Activated naive CD8-positive, alpha-beta T cell treated with anti-CD3 and anti-CD28 coated beads, Interleukin-2, amount 50 U/mL, for 24 hours (primary cell): ENCODE measurements at regions not wholly inside any gene's neighbourhood (a gene's known extent, or its start where the extent isn't known, plus 50 kb on each side); places are given as distances from the start of the nearest gene placed in this dataset.
"Not testable (repeated sequence)": the region's sequence is repeated elsewhere in the genome, so short reads cannot be mapped to it uniquely, and the experiment has no call there.

Experiments used
- ATAC-seq: fragments of 150-1000 bp; cut with Tn5 transposase; one replicate; pipeline ENCODE4 v1.10.0; 2021
- DNase-seq: peaks from one replicate; pipeline ENCODE4 v3.0.0; 2021
- H3K27ac Mint-ChIP-seq: one replicate; pipeline ENCODE4 v1.8.0; 2021; ENCODE audit warnings: mild to moderate bottlenecking, mixed read lengths
- H3K27me3 Mint-ChIP-seq: one replicate; pipeline ENCODE4 v1.8.0; 2021; ENCODE audit warnings: mixed read lengths
- H3K36me3 Mint-ChIP-seq: one replicate; pipeline ENCODE4 v1.8.0; 2021; ENCODE audit warnings: low read depth, mixed read lengths
- H3K4me1 Mint-ChIP-seq: one replicate; pipeline ENCODE4 v1.8.0; 2021; ENCODE audit warnings: mixed read lengths
- H3K4me3 Mint-ChIP-seq: one replicate; pipeline ENCODE4 v1.8.0; 2021; ENCODE audit warnings: mild to moderate bottlenecking, moderate library complexity, mixed read lengths
- H3K9me3 Mint-ChIP-seq: one replicate; pipeline ENCODE4 v1.8.0; 2021; ENCODE audit warnings: mixed read lengths

DNA sequence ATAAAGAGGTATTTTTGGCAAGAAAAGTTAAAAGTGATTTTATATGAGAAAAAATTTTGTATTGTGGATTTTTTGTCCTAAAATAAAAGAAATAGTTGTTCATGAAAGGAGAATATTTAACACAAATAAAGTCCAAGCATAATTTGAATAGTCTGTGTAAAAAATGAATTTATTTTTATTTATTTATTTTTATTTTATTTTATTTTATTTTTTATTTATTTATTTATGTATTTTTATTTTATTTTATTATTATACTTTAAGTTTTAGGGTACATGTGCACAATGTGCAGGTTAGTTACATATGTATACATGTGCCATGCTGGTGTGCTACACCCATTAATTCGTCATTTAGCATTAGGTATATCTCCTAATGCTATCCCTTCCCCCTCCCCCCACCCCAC, 948.9 kb upstream of the ADGRB3 start:
- H3K4me1 Mint-ChIP-seq = not testable (repeated sequence)

DNA sequence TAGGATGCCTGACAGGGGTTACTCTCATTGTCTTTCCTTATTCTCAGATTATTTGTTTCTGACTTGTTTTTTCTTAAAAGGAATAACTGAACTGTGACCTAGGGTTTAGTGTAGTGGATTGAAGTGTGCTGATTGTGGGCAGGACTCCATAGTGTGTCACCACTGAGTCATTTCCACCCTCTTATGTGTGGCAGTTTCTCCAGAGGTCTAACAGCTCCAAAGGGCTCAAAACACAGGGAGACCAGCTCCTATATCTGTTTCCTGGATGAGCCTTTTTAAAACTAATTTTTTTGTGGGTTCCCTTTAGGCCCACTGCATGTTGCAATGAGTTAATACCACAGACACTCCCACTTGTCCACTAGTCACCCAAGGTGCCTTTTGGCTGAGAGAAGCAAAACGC, 951.1 kb upstream of the ADGRB3 start:
- DNase-seq (no peak), ATAC-seq (no peak)
- H3K4me1 Mint-ChIP-seq = no peaks in the 10 kb centered on the region
- no peaks in the 10 kb centered on the region for H3K36me3 Mint-ChIP-seq
- no peak overlapping the region for H3K4me3 Mint-ChIP-seq
- H3K27ac Mint-ChIP-seq = no peak overlapping the region
- H3K9me3 Mint-ChIP-seq = peaks cover 2% of the 10 kb centered on the region
- H3K27me3 Mint-ChIP-seq = no peaks in the 10 kb centered on the region

More for the DNA sequence above, 948.9 kb upstream of the ADGRB3 start:
- not testable (repeated sequence) for DNase-seq, H3K27ac Mint-ChIP-seq, ATAC-seq, H3K27me3 Mint-ChIP-seq, H3K36me3 Mint-ChIP-seq, H3K9me3 Mint-ChIP-seq, H3K4me3 Mint-ChIP-seq

DNA sequence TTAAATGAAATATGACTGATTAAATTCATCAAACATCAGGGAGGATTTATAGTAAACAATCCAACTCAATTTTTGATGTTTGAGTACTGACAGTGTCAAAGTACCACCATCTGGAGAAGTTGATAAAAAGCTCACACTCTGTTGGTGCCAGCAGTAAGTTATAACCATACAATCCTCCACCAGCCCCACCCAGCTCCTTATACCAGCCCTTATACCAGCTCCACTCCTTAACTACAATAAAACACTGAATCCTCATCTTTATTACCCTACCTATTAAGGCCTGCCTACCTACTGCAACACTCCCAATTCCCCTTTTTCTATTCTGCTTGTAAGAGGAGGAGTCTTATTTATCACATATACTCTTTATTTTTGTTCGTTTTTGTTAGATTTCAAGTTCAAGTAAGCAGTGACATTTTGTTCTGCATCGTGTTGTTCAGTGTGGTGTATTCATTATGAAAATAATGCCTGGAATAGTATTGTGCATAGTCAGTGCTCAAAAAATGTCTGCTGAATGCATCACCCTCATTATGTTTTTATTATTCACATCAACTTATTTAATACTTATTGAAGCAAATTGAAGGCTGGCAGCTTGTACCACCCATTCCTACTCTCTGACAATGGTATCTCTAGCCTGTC, 954.7 kb upstream of the ADGRB3 start:
- no peak overlapping the region for H3K27ac Mint-ChIP-seq
- no peak overlapping the region for H3K4me3 Mint-ChIP-seq
- ATAC-seq = no peak

DNA sequence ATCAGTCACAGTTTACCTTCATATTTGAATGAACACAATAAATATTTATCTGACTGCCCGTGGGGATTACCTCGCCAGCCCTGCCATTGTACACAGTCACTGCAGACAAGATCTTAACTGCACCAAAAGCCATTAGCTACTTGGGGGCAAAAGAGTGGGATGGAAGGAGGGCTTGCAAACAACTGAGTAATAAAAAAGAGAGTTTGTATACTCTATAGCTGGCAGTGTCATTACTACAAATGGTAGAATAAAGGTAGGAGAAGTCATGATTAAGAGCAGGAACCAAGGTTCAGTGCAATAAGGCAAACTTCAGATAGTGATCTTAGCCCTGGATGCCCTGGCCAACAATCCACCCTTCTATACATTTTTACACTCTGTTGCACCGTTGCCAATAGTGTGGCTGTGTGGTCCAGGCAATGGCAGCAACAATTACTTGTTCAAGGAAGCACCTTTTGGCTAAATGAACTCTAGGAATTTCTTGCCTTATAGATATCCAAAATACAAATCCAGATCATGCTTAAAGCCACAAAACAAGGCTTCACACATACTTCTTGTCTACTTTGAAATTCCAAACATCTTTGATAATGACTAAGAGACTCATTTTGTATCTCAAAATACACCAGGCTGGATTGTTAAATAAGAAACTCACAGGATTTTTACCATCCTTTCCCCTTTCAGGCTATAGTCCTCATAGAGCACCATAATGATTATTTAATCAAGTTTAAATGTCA, 955.4 kb upstream of the ADGRB3 start:
- Mint-ChIP-seq H3K4me3 (no peak overlapping the region), H3K27me3 (no peaks in the 10 kb centered on the region), H3K9me3 (no peaks in the 10 kb centered on the region), H3K36me3 (no peaks in the 10 kb centered on the region), H3K4me1 (no peaks in the 10 kb centered on the region), H3K27ac (no peak overlapping the region)
- DNase-seq = no peak
- ATAC-seq = no peak

More for the DNA sequence above, 954.7 kb upstream of the ADGRB3 start:
- no peak for DNase-seq
- H3K4me1 Mint-ChIP-seq = no peaks in the 10 kb centered on the region
- no peaks in the 10 kb centered on the region for H3K36me3 Mint-ChIP-seq
- no peaks in the 10 kb centered on the region for H3K9me3 Mint-ChIP-seq
- H3K27me3 Mint-ChIP-seq = no peaks in the 10 kb centered on the region

DNA sequence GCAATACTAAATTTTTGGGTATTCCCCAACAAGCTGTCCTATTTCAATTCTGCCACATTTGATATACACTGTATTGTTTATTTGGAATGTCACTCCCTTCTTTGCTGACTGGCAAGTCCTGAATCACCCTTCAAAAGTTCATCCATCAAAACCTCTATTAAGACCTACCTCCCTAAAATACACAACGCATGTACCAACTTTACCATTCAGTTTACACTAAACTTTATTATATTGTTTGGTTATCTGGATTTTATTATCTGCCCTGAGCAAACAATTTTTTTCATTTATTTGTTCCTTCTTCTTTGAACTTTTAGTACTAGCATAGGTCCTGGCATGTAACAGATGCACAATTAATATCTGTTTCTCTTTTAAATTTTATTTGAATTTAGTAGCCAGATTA, 958.2 kb upstream of the ADGRB3 start:
- DNase-seq (no peak), ATAC-seq (no peak)
- peaks cover 5% of the 10 kb centered on the region for H3K9me3 Mint-ChIP-seq
- H3K36me3 Mint-ChIP-seq = no peaks in the 10 kb centered on the region
- no peaks in the 10 kb centered on the region for H3K4me1 Mint-ChIP-seq
- no peaks in the 10 kb centered on the region for H3K27me3 Mint-ChIP-seq
- H3K4me3 Mint-ChIP-seq = no peak overlapping the region
- no peak overlapping the region for H3K27ac Mint-ChIP-seq

DNA sequence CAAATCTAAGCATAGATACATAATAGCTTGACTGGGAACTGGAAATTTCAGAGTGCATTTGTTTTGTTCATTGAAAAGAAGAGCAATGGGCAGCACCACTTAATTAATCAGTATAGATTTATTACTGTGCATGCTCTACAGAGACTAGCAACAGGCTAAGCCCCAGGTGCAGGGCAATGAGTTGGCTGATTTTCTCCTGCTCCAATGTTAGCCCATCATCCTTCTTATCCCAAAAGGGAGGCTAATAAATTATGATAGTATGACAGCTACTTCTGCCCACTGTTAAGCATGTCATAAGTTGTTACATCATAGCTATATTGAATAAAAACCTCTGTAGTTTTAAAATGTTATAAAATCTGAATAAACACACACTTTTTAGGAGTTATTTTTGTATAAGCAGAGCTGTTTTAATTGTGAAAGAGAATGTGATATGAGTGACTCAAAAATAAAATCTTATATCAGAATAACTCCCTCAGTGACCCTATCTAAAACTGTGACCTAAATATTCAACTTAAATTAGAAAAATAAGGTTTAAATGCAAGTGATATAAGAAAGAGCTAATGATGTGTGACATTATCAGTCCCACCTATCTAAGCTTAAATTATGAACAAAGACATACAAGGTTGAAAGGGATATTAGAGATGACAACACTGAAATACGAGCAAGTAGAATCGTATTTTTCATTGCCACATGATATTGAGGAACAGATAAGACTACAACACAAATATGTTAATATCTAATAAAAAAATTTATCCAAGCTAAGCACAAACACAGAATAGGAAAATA, 967.3 kb upstream of the ADGRB3 start:
- H3K4me3 Mint-ChIP-seq = no peak overlapping the region
- H3K36me3 Mint-ChIP-seq = no peaks in the 10 kb centered on the region
- ATAC-seq = no peak

DNA sequence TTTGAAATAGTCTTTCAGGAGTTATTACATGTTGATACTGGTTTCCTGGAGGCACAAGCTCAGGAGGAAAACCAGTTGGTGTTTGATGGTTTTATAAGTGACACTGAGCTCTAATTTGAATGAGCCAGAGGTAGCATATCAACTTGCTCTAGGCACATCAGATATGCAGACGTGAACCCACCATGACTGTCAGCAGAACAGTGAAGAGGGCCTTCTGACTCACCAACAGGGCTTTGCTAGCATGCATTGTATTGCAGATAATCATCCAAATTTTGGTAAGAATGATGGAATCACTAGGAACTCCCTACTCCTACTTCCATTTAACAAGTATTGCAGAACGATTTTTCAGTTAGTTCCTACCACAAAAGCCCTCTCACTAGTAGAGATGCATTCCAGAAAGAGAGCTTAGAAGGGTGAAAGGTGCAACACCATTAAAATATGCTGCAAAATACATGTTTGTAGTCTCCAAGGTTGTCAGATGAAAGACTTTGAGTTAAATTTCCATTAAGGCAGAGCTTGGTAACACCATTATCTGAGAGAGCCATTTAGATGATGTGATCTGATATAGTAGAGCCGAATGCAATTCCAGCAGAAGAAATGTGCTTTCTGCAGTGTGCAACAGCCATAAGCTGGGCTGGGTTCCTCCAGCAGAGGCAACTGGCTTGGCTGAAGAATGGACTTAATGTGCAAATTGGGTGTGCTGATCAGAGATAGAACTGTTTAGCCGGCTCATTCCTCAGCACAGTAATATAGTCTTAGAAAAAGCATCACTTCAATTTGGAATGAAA, 968.7 kb upstream of the ADGRB3 start:
- Mint-ChIP-seq H3K27me3 (no peaks in the 10 kb centered on the region), H3K4me3 (no peak overlapping the region), H3K36me3 (no peaks in the 10 kb centered on the region), H3K9me3 (peaks cover 15% of the 10 kb centered on the region), H3K4me1 (no peaks in the 10 kb centered on the region), H3K27ac (no peak overlapping the region)
- DNase-seq (no peak), ATAC-seq (no peak)

More for the DNA sequence above, 967.3 kb upstream of the ADGRB3 start:
- Mint-ChIP-seq H3K9me3 (peaks cover 10% of the 10 kb centered on the region), H3K27ac (no peak overlapping the region), H3K27me3 (no peaks in the 10 kb centered on the region), H3K4me1 (no peaks in the 10 kb centered on the region)
- DNase-seq = no peak

DNA sequence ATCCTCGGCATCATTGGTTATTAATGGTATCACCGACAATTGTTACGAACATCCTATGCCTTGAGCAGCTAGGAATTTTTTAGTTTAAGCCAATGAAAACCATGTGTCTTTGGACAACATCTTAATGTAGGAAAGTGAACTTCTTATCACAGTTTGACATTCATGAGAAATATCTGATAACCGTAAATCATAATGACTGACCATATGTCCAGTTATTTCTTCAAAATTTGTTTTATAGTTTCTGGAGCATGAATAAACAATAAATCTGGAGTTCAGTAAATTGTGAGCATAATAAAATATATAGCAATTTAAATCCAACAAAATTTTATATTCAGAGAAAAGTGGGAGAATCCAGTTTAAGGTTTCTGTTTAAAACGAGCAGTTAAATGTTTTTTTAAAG, 970.1 kb upstream of the ADGRB3 start:
- H3K9me3 Mint-ChIP-seq = peaks cover 10% of the 10 kb centered on the region
- ATAC-seq = no peak

DNA sequence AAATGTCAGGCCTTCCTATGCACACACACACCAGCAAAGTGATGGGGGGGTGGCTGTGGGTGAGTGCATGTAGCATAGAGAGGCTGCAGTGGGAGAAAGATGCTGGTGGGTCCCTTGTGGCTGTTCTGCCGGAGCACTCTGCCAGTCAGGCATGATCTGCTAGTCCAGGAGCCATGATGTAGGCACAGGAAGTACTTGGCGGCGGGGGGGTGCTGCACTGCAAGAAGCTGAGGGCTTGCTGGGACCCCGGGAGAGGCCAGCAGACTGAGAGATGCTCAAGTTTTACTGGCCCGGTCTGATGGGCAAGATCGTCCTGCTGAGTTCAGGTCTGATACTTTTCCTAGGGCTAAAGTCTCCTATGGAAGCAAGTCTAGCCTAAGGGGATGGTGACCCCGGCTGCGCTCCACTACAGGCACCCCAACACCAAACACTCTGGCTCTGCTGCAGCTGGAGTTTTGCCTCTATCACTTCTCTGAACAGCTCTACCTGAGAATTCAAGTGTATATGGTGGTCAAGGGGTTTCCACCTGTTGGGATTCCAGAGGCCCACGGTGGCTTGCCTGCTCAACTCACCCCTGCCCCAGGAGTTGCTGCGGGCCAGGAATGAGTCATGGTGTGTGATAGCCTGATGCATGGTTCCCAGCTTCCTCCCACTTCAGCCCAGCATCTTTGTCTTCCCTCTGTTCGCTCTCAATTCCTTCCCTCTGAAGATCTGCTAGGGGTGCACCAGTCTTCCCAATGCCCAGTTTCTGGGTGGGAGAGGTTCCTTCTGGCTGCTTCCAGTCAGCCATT, 971.8 kb upstream of the ADGRB3 start:
- H3K4me3 Mint-ChIP-seq = no peak overlapping the region
- peaks cover 10% of the 10 kb centered on the region for H3K9me3 Mint-ChIP-seq
- H3K27me3 Mint-ChIP-seq = no peaks in the 10 kb centered on the region
- H3K27ac Mint-ChIP-seq = no peak overlapping the region
- no peaks in the 10 kb centered on the region for H3K4me1 Mint-ChIP-seq
- DNase-seq (no peak), ATAC-seq (no peak)
- H3K36me3 Mint-ChIP-seq = no peaks in the 10 kb centered on the region

More for the DNA sequence above, 970.1 kb upstream of the ADGRB3 start:
- H3K4me3 Mint-ChIP-seq = no peak overlapping the region
- no peaks in the 10 kb centered on the region for H3K4me1 Mint-ChIP-seq
- H3K36me3 Mint-ChIP-seq = no peaks in the 10 kb centered on the region
- DNase-seq = no peak
- no peaks in the 10 kb centered on the region for H3K27me3 Mint-ChIP-seq
- H3K27ac Mint-ChIP-seq = no peak overlapping the region

DNA sequence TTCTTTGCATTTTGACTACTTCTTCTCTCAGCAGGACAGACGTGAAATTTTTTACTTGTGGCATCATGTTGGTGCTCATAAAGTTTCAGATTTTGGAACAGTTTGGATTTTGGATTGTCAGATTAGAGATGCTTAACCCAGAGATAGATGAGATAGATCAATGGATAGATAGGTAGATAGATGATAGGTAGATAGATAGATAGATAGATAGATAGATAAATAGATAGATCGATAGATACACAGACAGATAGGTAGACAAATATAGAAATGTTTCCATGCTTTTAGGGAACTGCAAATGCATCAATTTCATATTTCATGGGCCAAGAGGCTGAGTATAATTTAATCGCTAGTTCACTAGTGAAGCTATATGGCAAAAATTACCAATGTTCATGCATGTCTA, 981.5 kb upstream of the ADGRB3 start:
- Mint-ChIP-seq H3K4me3 (no peak overlapping the region), H3K4me1 (no peaks in the 10 kb centered on the region), H3K27me3 (no peaks in the 10 kb centered on the region), H3K9me3 (no peaks in the 10 kb centered on the region), H3K36me3 (no peaks in the 10 kb centered on the region), H3K27ac (no peak overlapping the region)
- DNase-seq = no peak
- ATAC-seq = no peak

DNA sequence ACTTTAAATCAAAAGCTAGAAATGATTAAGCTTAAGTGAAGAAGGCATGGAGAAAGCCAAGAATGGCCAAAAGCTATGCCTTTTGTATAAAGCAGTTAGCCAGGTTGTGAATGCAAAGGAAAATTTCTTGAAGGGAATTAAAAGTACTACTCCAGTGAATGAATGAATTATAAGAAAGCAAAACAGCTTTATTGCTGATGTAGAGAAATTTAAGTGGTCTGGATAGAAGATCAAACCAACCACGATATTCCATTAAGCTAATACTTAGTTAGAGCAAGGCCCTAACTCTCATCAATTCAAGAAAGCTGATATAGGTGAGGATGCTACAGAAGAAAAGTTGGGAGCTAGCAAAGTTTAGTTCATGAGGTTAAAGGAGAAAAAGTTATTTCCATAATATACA, 988.5 kb upstream of the ADGRB3 start:
- ATAC-seq (no peak), DNase-seq (no peak)
- no peaks in the 10 kb centered on the region for H3K27me3 Mint-ChIP-seq
- no peak overlapping the region for H3K27ac Mint-ChIP-seq
- no peak overlapping the region for H3K4me3 Mint-ChIP-seq
- no peaks in the 10 kb centered on the region for H3K36me3 Mint-ChIP-seq
- H3K4me1 Mint-ChIP-seq = no peaks in the 10 kb centered on the region
- no peaks in the 10 kb centered on the region for H3K9me3 Mint-ChIP-seq

DNA sequence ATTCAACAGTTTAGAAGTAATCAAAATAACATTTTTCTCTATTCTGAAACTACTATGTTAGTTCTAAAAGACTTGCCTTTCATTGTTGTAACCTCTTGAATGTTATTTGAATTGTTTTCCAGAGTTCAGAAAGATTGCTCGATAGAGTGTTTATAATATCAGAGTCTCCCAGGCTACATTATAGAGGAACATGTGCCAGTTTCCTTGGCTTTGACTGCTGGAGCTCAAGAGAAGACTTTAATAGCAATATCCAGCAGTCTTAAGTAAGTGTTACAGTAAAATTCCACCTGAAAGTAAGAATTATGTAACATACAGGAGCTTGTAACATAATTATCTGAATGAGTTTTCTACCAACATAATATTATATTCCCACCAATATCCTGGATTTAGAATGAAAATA, 991.8 kb upstream of the ADGRB3 start:
- no peaks in the 10 kb centered on the region for H3K9me3 Mint-ChIP-seq
- no peaks in the 10 kb centered on the region for H3K36me3 Mint-ChIP-seq
- no peak overlapping the region for H3K27ac Mint-ChIP-seq
- no peaks in the 10 kb centered on the region for H3K4me1 Mint-ChIP-seq
- no peak for DNase-seq
- H3K4me3 Mint-ChIP-seq = no peak overlapping the region
- no peak for ATAC-seq
- H3K27me3 Mint-ChIP-seq = no peaks in the 10 kb centered on the region

DNA sequence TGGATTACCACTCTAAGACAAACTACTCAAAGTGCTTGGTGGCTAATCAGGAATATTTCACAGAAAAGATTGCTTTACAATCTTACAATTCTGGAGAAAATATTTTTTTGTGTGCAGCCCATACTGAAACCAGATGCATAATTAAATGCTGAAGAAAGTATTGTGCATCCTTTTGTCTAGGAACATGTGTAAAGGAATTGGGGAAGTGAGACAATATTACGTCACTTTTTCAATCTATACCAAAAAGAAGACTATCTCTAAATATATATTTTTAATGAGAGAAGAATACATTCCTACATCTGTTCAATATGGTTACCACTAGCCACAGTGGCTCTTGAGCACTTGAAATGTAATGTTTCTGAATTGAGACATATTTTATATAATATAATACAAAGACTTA, 992.5 kb upstream of the ADGRB3 start:
- H3K4me3 Mint-ChIP-seq = no peak overlapping the region
- DNase-seq (no peak), ATAC-seq (no peak)
- H3K4me1 Mint-ChIP-seq = no peaks in the 10 kb centered on the region
- no peaks in the 10 kb centered on the region for H3K9me3 Mint-ChIP-seq
- no peaks in the 10 kb centered on the region for H3K36me3 Mint-ChIP-seq
- no peak overlapping the region for H3K27ac Mint-ChIP-seq
- H3K27me3 Mint-ChIP-seq = no peaks in the 10 kb centered on the region

DNA sequence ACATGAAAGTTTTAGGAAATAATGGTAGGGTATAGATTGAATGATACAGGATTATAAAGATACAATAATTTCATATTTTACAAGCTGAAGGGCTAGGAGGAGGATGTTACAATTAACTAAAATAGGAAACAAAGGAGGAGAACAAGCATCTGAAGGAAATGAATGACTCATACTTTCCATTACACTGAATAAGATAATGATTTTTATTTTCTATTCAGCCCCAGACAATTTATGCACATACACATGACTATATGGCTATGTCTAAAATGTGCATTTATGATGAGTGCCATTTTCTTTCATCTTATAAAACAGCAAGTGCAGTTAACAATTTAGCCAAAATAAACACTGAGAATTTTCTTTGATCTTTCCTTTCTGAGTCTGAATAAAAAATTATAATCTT, 994.6 kb upstream of the ADGRB3 start:
- H3K27me3 Mint-ChIP-seq = no peaks in the 10 kb centered on the region
- DNase-seq = no peak
- no peaks in the 10 kb centered on the region for H3K36me3 Mint-ChIP-seq
- H3K9me3 Mint-ChIP-seq = no peaks in the 10 kb centered on the region
- ATAC-seq = no peak
- H3K4me1 Mint-ChIP-seq = no peaks in the 10 kb centered on the region
- no peak overlapping the region for H3K4me3 Mint-ChIP-seq
- no peak overlapping the region for H3K27ac Mint-ChIP-seq
